Naive thymus-derived CD4-positive, alpha-beta T cell (primary cell): ENCODE measurements at regions not wholly inside any gene's neighbourhood (a gene's known extent, or its start where the extent isn't known, plus 50 kb on each side); places are given as distances from the start of the nearest gene placed in this dataset.
"Not testable (repeated sequence)": the region's sequence is repeated elsewhere in the genome, so short reads cannot be mapped to it uniquely, and the experiment has no call there.

Experiments
- ATAC-seq: fragments of 150-1000 bp; cut with Tn5 transposase; 2 replicates; pipeline ENCODE4 v1.10.0; 2021; ENCODE audit warnings: mild to moderate bottlenecking, moderate library complexity
- CTCF ChIA-PET: fragments of 350-600 bp; sonication (Branson Sonifier 250); formaldehyde crosslinking; loops from one replicate; lab custom pipeline; 2021; ENCODE audit warnings: antibody characterized with exemption; lab: Charles Lee
- POLR2A ChIA-PET: fragments of 350-600 bp; sonication (Branson Sonifier 250); formaldehyde crosslinking; loops from one replicate; lab custom pipeline; 2021; ENCODE audit warnings: antibody characterized with exemption, inconsistent platforms; lab: Charles Lee
- DNase-seq, 9 donors: peaks; one replicate each; pipeline versions ENCODE4 v3.0.0 to v3.0.0-alpha.2; 2020 to 2022; ENCODE audit warnings: mixed read lengths in 1 of 9
- H3K27ac ChIP-seq: one replicate; pipeline ENCODE4 v1.7.0; 2013; ENCODE audit warnings: mild to moderate bottlenecking, low read depth, low read length, moderate library complexity
- H3K27me3 ChIP-seq, 2 donors: one replicate each; pipeline ENCODE4 v1.7.0; 2013; ENCODE audit warnings: low read length in 2 of 2, mild to moderate bottlenecking in 2 of 2, moderate library complexity in 2 of 2; ENCODE audit not compliant: control insufficient read depth in 2 of 2, insufficient read depth in 2 of 2
- H3K36me3 ChIP-seq, 3 experiments: 1 replicate in 2 of 3; 2 replicates in 1 of 3; pipeline ENCODE4 v1.7.0; 2013; ENCODE audit warnings: low read length in 3 of 3, mild to moderate bottlenecking in 3 of 3, moderate library complexity in 1 of 3; ENCODE audit not compliant: insufficient read depth in 3 of 3, control insufficient read depth in 2 of 3
- H3K4me1 ChIP-seq, 2 donors: one replicate each; pipeline ENCODE4 v1.7.0; 2013; ENCODE audit warnings: low read length in 2 of 2, mild to moderate bottlenecking in 2 of 2, moderate library complexity in 1 of 2; ENCODE audit not compliant: control insufficient read depth in 2 of 2, insufficient read depth in 2 of 2
- H3K4me3 ChIP-seq: 2 replicates; pipeline ENCODE4 v1.7.0; 2013; ENCODE audit warnings: mild to moderate bottlenecking, low read length
- H3K9me3 ChIP-seq, 3 experiments: 1 replicate in 2 of 3; 2 replicates in 1 of 3; pipeline ENCODE4 v1.7.0; 2013; ENCODE audit warnings: low read length in 3 of 3; ENCODE audit not compliant: control insufficient read depth in 2 of 3
- H3K27ac Mint-ChIP-seq, 9 donors: one replicate each; pipeline ENCODE4 v1.8.0; 2020 to 2022; ENCODE audit warnings: mixed read lengths in 9 of 9, mild to moderate bottlenecking in 8 of 9, moderate library complexity in 5 of 9, inconsistent platforms in 2 of 9
- H3K27me3 Mint-ChIP-seq, 5 donors: one replicate each; pipeline ENCODE4 v1.8.0; 2021 to 2022; ENCODE audit warnings: mixed read lengths in 5 of 5, mild to moderate bottlenecking in 1 of 5
- H3K36me3 Mint-ChIP-seq, 5 donors: one replicate each; pipeline ENCODE4 v1.8.0; 2020 to 2022; ENCODE audit warnings: mixed read lengths in 5 of 5, mild to moderate bottlenecking in 3 of 5, inconsistent platforms in 1 of 5
- H3K4me1 Mint-ChIP-seq, 7 donors: one replicate each; pipeline ENCODE4 v1.8.0; 2020 to 2022; ENCODE audit warnings: mixed read lengths in 7 of 7, mild to moderate bottlenecking in 3 of 7, inconsistent platforms in 1 of 7
- H3K4me3 Mint-ChIP-seq, 10 donors: one replicate each; pipeline ENCODE4 v1.8.0; 2020 to 2022; ENCODE audit warnings: mild to moderate bottlenecking in 10 of 10, mixed read lengths in 10 of 10, moderate library complexity in 6 of 10, inconsistent platforms in 2 of 10
- H3K9me3 Mint-ChIP-seq, 11 donors: one replicate each; pipeline ENCODE4 v1.8.0; 2020 to 2022; ENCODE audit warnings: mixed read lengths in 11 of 11, mild to moderate bottlenecking in 4 of 11, inconsistent platforms in 1 of 11, moderate library complexity in 1 of 11
- intact Hi-C, 2 donors: fragments of 100-400 bp; cut with micrococcal nuclease; formaldehyde crosslinking; loops; one replicate each; pipeline ENCODE4 v1.15.1; 2023

- Histone ChIP-seq H3K27me3 (no peaks in the 10 kb centered on the region), H3K9me3 (no peaks in the 10 kb centered on the region), H3K4me3 (no peak overlapping the region), H3K27ac (no peak overlapping the region), H3K4me1 (no peaks in the 10 kb centered on the region), H3K36me3 (no peaks in the 10 kb centered on the region)
- peaks cover 0 to 11% (median 0%) of the 10 kb centered on the region in 11 donors for H3K9me3 Mint-ChIP-seq
- POLR2A ChIA-PET = no interaction called here
- peaks cover 0 to 4% (median 0%) of the 10 kb centered on the region in 5 donors for H3K27me3 Mint-ChIP-seq
- H3K36me3 Mint-ChIP-seq = no peaks in the 10 kb centered on the region
- CTCF ChIA-PET = no interaction called here
- ATAC-seq (no peak), DNase-seq (no peak)
- H3K4me3 Mint-ChIP-seq = no peak overlapping the region
- H3K4me1 Mint-ChIP-seq = no peaks in the 10 kb centered on the region
- intact Hi-C loops = no loop called here
- no peak overlapping the region for H3K27ac Mint-ChIP-seq
Observed at GRCh38 chr9:84070590-84070989, 90.0 kb downstream of the RMI1 start.

DNA sequence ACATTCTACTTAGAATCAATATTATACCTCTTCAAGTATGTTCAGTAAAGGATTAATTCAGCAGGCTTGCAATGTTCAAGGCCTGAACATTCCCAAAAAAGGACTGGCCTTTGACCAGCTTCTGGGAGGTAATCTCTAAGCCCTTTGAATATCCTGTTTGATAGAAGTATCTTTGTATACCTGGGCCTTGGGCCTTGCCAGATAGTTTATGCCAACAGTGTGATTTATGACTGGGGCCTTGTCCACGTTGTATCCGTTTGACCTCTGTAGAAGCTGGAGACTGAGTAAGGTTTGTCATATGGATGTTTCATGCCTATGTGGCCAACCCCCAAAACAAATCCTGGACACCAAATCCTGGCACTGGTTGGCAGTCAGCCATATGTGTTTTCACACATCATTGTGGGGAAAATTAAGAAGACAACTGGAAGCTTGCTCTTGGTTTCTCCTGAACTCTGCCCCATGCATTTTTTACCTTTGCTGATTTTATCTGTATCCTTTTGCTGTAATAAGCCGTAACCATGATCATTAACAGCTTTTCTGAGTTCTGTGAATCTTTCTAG is 92.1 kb downstream of the RMI1 start:
- Histone ChIP-seq H3K4me1 (no peaks in the 10 kb centered on the region), H3K36me3 (no peaks in the 10 kb centered on the region), H3K27ac (no peak overlapping the region), H3K9me3 (no peaks in the 10 kb centered on the region), H3K27me3 (no peaks in the 10 kb centered on the region), H3K4me3 (no peak overlapping the region)
- peaks cover 0 to 2% (median 0%) of the 10 kb centered on the region in 7 donors for H3K4me1 Mint-ChIP-seq
- ChIA-PET POLR2A (no interaction called here), CTCF (interaction anchor here (1.3 kb wide), 1 partner anchor 16 kb away, joined by 3 read pairs; no protein-coding TSS in a partner anchor)
- H3K9me3 Mint-ChIP-seq = peaks cover 0 to 17% (median 0%) of the 10 kb centered on the region in 11 donors
- H3K4me3 Mint-ChIP-seq = no peak overlapping the region
- intact Hi-C loops = loop anchor here in 1 of 2 donors (1.0 kb wide), 1 partner anchor 42 kb away; no protein-coding TSS in a partner anchor
- ATAC-seq (no peak), DNase-seq (no peak)
- H3K36me3 Mint-ChIP-seq = peaks cover 0 to under 1% (median 0%) of the 10 kb centered on the region in 5 donors
- H3K27me3 Mint-ChIP-seq = peaks cover 2 to 12% (median 7%) of the 10 kb centered on the region in 5 donors
- no peak overlapping the region for H3K27ac Mint-ChIP-seq

- Histone ChIP-seq H3K9me3 (no peaks in the 10 kb centered on the region), H3K27me3 (no peaks in the 10 kb centered on the region), H3K4me3 (no peak overlapping the region), H3K4me1 (no peaks in the 10 kb centered on the region), H3K27ac (no peak overlapping the region), H3K36me3 (no peaks in the 10 kb centered on the region)
- ATAC-seq (no peak), DNase-seq (no peak)
- Mint-ChIP-seq H3K9me3 (peaks cover 0 to 21% (median 2%) of the 10 kb centered on the region in 11 donors), H3K27ac (no peak overlapping the region), H3K36me3 (peaks cover 0 to 5% (median 0%) of the 10 kb centered on the region in 5 donors), H3K4me3 (no peak overlapping the region), H3K27me3 (peaks cover 2 to 14% (median 12%) of the 10 kb centered on the region in 5 donors), H3K4me1 (peaks cover 0 to 2% (median 0%) of the 10 kb centered on the region in 7 donors)
- POLR2A ChIA-PET = no interaction called here
- CTCF ChIA-PET = no interaction called here
- intact Hi-C loops = no loop called here
Observed at GRCh38 chr9:84075004-84075403, 94.4 kb downstream of the RMI1 start.

DNA sequence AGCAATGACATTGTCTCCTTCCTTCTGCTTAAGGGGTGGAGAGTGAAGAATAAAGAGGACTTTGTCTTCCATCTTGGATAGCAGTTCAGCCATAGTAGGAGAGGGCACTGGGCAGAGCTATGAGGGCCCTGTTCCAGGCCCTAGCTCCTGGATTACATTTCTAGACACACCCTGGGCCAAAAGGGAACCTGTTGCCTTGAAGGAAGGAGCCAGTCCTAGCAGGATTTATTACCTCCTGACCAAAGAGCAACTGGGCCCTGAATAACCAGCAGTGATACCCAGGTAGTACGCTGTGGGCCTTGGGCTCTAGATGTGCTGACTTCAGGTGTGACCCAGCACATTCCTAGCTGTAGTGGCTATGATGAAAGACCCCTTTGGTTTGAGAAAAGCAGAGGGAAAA is 95.8 kb downstream of the RMI1 start:
- Histone ChIP-seq H3K27ac (no peak overlapping the region), H3K9me3 (no peaks in the 10 kb centered on the region), H3K4me1 (no peaks in the 10 kb centered on the region), H3K36me3 (no peaks in the 10 kb centered on the region), H3K4me3 (no peak overlapping the region), H3K27me3 (no peaks in the 10 kb centered on the region)
- ChIA-PET CTCF (no interaction called here), POLR2A (no interaction called here)
- Mint-ChIP-seq H3K27ac (no peak overlapping the region), H3K4me1 (peaks cover 0 to 2% (median 0%) of the 10 kb centered on the region in 7 donors), H3K4me3 (no peak overlapping the region), H3K27me3 (peaks cover 8 to 22% (median 18%) of the 10 kb centered on the region in 5 donors), H3K9me3 (peaks cover 0 to 21% (median 2%) of the 10 kb centered on the region in 11 donors), H3K36me3 (peaks cover 0 to 5% (median 0%) of the 10 kb centered on the region in 5 donors)
- intact Hi-C loops = no loop called here
- ATAC-seq (no peak), DNase-seq (no peak)

DNA sequence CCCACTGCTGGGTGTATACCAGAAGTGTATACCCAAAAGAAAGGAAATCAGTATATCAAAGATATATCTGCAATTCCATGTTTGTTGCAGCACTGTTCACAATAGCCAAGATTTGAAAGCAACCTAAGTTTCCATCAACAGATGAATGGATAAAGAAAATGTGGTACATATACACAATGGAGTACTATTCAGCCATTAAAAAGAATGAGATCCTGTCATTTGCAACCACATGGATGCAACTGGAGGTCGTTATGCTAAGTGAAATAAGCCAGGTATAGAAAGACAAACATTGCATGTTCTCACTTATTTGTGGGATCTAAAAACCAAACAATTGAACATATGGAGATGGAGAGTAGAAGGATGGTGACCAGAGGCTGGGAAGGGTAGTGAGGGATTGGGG is 97.2 kb downstream of the RMI1 start:
- POLR2A ChIA-PET, H3K27ac ChIP-seq, H3K4me1 Mint-ChIP-seq, H3K27me3 ChIP-seq, H3K4me3 ChIP-seq, H3K4me3 Mint-ChIP-seq, H3K36me3 ChIP-seq, intact Hi-C loops, ATAC-seq, DNase-seq, H3K9me3 ChIP-seq, H3K36me3 Mint-ChIP-seq, H3K4me1 ChIP-seq, H3K27ac Mint-ChIP-seq: not testable (repeated sequence)
- peaks cover 16 to 25% (median 22%) of the 10 kb centered on the region in 5 donors for H3K27me3 Mint-ChIP-seq
- CTCF ChIA-PET = interaction anchor here (0.6 kb wide), 1 partner anchor 1948 kb away, joined by 3 read pairs; no protein-coding TSS in a partner anchor
- peaks cover 0 to 21% (median 2%) of the 10 kb centered on the region in 11 donors for H3K9me3 Mint-ChIP-seq

- intact Hi-C loops = no loop called here
Observed at GRCh38 chr9:84079994-84080393, 99.4 kb downstream of the RMI1 start.

More at GRCh38 chr9:84079994-84080393, 99.4 kb downstream of the RMI1 start:
- ATAC-seq (no peak), DNase-seq (no peak)
- H3K4me3 ChIP-seq = no peak overlapping the region
- CTCF ChIA-PET = no interaction called here
- no peak overlapping the region for H3K27ac ChIP-seq
- no peak overlapping the region for H3K4me3 Mint-ChIP-seq
- H3K9me3 ChIP-seq = no peaks in the 10 kb centered on the region
- H3K27me3 Mint-ChIP-seq = peaks cover 18 to 25% (median 23%) of the 10 kb centered on the region in 5 donors
- no peaks in the 10 kb centered on the region for H3K36me3 ChIP-seq
- no peaks in the 10 kb centered on the region for H3K4me1 ChIP-seq
- H3K27ac Mint-ChIP-seq = no peak overlapping the region
- POLR2A ChIA-PET = no interaction called here
- peaks cover 0 to 5% (median 0%) of the 10 kb centered on the region in 5 donors for H3K36me3 Mint-ChIP-seq
- no peaks in the 10 kb centered on the region for H3K27me3 ChIP-seq
- H3K9me3 Mint-ChIP-seq = peaks cover 0 to 16% (median 0%) of the 10 kb centered on the region in 11 donors
- peaks cover 0 to 2% (median 0%) of the 10 kb centered on the region in 7 donors for H3K4me1 Mint-ChIP-seq
